Urothelium cell line (cell line): ENCODE measurements at regions not wholly inside any gene's neighbourhood (a gene's known extent, or its start where the extent isn't known, plus 50 kb on each side); places are given as distances from the start of the nearest gene placed in this dataset.
A peak's percentile ranks its signal among the peaks of the same experiment; 100 is the strongest.
"Not testable (repeated sequence)": the region's sequence is repeated elsewhere in the genome, so short reads cannot be mapped to it uniquely, and the experiment has no call there.

ENCODE experiments used
- DNase-seq: peaks from one replicate; pipeline ENCODE4 v3.0.0; 2011; ENCODE audit warnings: low spot score, mixed read lengths
- FAIRE-seq: peaks from 2 replicates; lab custom pipeline; 2011; peaks lifted over from hg19 to GRCh38; lab: Jason Lieb, UNC

DNA sequence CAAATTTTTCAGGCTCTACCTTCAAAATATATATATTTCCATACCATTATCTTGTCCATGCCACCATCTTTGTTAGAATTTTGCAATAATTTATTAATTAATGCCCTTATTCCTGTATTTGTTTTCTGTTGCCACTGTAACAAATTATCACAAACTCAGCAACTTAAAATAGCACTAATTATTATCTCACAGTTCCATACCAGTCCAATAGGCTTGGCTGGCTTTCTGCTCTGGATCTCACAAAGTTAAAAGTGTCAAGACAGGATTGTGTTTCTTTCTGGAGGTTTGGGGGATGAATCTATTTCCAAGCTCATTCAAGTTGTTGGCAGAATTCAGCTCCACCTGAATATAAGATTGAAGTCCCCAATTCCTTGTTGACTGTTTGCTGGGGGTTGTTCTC, 58.6 kb upstream of the SLC38A4 start:
- DNase-seq (no peak), FAIRE-seq (no peak)

DNA sequence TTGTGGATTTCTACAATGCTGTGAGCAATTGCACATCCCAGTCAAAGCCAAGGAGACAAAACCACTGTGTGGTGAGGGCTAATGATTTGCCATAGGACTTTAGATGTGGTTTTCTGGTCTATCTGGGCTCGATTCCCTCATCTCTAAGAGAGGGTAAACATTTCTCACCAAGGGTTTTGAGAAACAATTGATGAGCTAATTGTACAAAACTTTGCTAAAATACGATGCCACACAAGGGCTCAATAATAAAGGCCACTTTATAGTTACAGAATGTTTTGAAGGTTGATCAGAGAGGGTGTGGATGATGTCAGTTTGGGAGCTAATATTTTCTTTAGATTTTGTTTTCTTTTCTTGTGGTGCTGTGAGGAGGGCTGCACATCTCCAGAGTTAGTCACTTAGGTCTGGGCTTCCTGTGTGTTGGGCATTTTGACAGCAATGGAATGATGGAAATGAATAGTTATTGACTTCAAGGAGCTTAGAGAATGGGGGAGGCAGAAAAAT, 60.8 kb upstream of the SLC38A4 start:
- peak; percentile 61 for DNase-seq
- FAIRE-seq: no peak

DNA sequence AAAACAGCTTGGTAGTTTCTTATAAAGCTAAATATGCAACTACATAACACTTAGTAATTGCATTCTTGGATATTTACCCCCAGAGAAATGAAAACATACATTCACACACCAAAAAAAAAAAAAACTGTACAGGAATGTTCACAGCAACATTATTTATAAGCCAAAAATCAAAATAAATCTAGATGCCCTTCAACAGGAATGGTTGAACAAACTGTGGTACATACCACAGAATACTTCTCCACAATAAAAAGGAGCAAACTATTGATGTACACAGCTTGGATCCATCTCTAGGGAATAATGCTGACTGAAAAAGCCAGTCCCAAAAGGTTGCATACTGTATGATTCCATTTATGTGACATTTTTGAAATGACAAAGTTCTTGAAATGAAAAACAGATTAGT, 62.1 kb upstream of the SLC38A4 start:
- DNase-seq (no peak), FAIRE-seq (no peak)

DNA sequence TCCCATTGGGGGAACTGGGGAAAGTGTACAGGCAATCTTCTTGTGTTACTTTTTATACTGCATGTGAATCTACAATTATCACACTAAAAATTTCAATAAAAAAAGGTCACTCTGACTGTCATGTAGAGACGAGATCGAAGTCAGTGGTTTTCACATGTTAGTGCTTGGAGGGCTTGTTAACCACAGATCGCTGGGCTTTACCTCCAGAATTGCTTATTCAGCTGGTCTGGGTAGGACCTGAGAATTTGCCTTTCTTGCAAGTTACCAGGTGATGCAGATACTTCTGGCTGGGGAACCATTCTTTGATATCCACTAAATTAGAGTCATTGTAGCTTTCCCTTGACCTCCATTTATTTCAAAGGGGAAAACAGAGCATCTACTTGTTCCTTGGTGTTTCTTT, 62.8 kb upstream of the SLC38A4 start:
- no peak for DNase-seq
- no peak for FAIRE-seq

DNA sequence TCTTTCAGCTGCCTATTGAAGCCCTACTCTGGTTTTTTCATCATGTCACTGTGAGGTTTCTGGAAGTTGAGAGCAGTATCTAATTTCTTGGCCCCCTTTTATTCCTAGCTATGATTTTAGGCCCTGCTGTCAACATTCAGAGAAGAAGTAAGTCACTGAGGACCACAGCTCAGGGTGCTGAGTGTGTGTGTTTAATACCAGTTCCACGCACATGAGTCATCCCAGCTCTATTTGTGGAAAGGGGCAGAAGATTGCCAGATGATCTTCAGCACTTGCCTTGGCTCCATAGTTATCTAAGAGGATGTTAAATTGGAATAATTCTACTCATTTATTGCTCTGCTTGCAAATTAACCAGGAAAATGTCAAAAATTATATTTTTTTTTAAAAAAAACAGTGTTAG, 65.5 kb upstream of the SLC38A4 start:
- no peak for FAIRE-seq
- DNase-seq: no peak

DNA sequence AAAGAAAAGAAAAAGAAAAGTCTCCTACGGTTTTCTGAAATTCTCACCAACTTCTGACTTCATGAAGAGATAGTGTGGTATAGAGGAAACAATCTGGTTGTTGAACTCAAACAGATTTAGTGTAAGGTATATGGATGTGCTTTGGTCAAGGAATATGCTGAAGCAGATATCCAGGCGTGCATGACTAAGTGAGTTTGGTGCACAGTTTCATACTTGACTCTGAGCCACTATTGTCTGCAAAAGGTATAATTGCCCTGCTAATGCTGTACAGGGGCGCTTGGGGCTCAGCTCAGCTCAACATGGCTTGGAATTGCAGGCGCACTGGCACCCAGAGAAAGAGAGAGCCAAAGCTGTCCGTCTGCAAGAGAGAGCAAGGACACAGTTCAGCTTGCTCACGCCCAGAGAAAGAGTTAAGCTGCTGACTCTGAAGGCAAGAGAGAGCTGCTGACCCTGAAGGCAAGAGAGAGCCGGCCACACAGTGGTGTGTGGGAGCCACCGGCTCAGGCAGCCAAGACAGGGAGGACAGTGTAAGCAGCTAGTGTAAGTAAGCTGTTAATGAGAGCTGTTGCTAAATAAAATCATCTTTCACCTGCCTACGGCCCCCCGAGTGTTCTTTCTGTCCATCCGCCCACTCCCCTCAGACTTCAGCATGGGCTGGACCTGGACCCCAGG, 66.4 kb upstream of the SLC38A4 start:
- FAIRE-seq (no peak), DNase-seq (no peak)

DNA sequence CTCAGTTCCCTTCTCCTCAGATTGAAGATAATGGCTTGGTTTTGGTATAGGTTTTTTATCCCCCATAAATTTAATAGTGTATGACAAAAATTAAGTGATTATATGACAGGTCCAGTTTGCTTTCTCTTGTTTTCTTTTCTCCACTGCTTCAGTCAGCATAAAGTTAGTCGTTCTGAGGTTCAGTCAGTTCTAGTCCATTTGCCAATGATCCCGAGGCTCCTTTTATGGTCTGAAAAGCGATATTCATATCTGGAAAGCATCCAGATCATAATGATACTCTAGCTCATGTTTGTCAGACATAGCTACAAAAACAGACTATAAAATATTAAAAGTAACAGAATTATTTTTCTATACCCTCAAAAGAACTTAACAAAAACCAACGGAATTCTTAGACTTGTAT, 67.1 kb upstream of the SLC38A4 start:
- FAIRE-seq (no peak), DNase-seq (no peak)

DNA sequence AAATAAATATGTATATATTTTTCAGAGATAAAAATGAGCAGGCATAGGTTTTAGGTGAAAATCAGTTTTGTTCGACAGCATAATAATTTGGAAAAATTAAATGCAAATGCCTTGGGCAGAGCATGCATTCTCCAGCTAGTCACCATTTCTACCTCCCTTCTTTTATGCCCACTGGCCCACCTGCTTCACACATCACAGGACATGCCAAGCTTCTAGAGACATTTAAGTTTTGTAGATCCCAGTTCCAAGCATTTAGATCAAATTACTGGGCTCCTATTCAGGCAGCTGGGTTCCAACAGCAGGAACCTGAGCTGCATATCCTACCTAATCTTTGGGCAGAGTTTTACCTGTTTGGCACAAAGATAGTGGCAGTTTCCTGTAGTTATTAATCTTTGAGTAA, 67.6 kb upstream of the SLC38A4 start:
- FAIRE-seq (no peak), DNase-seq (no peak)

DNA sequence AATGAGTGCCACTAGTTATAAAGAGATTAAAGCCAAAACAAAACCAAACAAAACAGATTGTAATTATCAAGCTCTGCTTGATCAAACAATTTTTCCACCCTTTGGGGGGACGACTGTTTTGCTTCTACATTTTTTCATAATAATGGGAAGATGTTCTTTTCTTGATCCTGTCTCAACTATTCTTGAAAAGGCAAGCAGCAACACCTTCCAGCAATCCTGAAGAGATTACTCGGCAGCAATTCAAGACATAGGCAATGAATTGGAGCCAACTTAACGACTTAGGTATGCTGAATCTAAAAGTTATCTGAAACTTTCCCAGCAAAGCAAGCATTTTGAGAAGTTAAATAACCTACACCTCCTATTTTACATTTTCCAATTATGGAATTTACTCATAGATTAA, 69.9 kb upstream of the SLC38A4 start:
- FAIRE-seq: no peak

DNA sequence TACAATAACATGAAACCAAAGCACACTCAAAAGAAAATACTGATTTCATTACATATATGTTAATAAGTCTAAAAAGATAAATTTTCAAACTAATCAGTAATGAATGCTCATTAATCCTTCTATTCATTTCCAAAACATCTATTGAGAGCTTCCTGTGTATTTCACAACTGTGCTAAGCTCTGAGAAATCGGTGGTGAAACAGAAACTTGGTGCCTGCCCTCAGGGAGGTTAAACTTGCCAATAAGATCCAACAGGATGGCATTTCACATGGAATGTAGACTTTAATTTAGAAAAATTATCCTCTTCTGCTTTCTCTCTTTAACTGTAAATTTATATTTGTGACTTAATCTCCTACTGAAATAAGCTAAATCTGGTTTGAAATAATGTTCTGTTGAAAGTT, 70.9 kb upstream of the SLC38A4 start:
- no peak for FAIRE-seq
- no peak for DNase-seq

More for the DNA sequence above, 69.9 kb upstream of the SLC38A4 start:
- no peak for DNase-seq

DNA sequence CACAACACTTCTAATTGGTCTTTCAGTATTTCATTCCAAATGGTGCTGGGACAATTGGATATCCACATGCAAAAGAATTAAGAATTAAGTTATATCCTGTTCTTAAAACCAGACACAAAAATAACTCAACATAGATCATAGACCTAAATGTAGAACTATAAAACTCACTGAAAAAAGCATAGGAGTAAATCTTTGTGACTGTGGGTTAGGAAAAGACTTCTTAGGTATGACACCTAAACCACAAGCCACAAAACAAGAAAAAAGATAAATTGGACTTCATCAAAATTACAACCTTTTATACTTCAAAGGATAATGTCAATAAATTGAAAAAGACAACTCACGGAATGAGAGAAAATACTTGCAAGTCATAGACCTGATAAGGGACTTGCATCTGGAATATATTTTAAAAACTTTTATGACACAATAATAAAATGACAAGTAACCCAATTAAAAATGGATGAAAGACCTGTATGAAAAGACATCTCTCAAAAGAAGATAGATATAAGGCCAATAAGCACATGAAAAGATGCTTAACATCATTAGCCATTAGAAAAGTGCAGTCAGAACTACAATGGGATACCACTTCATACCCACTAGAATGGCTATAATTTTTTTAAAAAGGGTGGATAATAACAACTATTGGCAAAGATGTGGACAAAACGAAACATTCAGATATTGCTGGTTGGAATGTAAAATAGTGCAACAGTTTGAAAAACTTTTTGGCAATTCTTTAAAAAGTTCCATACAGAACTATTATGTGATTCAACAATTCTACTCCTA, 72.5 kb upstream of the SLC38A4 start:
- DNase-seq (no peak), FAIRE-seq (no peak)

DNA sequence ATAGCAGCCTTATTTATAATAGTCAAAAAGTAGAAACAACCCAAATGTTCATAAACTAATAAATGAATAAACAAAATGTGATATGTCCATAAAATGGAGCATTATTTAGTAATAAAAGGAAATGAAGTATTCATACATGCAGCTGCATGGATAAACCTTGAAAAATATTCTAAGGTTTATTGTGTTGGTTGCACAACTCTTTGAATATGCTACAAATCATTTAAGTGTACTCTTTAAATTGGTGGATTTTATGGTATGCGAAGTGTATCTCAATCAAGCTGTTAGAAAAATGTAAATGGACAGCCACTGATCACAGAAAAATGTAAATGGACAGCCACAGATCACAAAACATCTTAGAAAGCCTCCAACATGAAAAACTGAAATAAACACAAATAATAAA, 73.2 kb upstream of the SLC38A4 start:
- FAIRE-seq: no peak
- no peak for DNase-seq

DNA sequence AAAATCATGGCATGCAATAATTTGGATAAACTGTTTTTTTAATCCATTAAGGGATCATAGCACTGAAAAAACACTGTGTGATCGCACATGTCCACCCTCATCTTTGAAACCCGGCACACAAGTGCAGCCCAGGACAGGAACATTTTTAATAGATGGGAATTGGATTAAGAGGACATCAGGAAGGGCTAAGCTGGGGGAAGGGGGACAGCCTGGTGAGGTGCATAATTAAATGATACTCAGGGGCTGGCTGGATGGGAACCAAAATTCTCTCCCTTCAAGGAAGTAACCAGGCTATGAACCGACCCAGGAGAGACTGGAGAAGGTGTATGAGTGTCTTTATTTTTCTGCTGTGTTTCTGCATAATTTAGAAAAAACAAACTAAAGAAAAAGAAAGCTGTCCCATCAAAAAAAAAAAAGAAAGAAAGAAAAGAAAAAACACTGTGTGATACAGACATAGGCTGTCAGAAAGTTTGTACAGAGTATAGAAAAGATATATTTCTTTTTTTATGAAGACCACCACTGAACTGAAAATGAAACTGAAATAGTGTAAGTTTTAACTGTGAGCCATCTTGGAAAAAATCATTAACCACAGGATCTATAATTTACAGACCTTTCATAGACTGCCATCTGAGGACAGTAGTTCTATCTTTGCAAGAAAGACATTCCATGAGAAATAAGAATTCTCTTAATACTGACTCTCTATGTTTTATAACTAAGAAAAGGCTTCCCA, 75.1 kb upstream of the SLC38A4 start:
- no peak for FAIRE-seq
- no peak for DNase-seq

DNA sequence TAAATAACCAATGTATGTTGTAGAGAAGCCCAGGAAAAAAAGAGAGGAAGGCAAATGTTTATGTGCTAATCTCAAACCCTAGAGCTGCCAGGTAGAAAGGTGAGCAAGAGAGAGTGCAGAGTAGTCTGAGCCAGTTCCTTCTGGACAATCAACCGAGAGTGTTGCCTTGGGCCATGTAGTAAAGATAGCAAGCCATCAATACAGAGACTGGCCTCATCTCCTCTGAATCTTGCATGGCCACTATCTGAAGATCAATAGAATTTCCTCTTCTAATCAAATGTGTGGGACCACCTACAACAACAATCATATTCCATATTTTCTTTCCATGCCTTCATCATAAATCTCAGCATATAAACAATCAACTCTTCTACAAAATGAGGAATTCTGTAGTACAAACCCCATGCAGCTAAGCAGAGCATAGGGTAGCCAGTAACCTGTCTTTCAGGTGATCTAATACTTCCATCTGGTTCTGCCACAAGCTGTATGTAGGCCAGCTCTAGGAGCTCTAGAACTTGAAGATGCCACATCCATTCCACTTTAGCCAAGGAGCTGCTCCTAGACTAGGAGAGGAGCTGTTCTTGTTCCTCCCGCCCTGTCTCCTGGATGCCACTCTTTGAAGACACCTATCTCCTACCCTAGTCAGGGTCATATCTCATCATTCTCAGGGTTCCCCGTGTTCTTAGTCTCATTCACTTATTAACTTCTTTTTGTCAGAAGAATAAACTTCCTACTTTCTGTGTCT, 75.8 kb upstream of the SLC38A4 start:
- FAIRE-seq: no peak
- no peak for DNase-seq

DNA sequence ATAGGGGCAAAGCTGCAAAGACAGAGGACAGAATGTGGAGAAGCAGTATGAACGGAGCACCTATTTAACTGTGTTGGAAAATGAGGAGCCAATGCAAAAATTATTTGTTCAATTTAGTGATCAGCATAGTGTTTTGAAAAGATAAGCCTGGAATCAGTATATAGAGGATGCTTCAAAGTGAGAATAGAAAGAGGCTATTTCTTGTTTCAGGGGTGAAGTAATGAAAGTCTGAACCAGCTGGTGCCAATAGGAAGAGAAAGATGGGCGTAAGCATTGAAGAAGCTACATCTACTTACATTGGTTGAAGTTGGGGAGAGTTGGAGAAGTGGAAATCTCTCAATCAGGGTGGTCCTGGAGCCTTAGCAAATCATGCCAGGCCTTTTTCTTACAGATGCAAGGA, 77.3 kb upstream of the SLC38A4 start:
- DNase-seq (no peak), FAIRE-seq (no peak)

DNA sequence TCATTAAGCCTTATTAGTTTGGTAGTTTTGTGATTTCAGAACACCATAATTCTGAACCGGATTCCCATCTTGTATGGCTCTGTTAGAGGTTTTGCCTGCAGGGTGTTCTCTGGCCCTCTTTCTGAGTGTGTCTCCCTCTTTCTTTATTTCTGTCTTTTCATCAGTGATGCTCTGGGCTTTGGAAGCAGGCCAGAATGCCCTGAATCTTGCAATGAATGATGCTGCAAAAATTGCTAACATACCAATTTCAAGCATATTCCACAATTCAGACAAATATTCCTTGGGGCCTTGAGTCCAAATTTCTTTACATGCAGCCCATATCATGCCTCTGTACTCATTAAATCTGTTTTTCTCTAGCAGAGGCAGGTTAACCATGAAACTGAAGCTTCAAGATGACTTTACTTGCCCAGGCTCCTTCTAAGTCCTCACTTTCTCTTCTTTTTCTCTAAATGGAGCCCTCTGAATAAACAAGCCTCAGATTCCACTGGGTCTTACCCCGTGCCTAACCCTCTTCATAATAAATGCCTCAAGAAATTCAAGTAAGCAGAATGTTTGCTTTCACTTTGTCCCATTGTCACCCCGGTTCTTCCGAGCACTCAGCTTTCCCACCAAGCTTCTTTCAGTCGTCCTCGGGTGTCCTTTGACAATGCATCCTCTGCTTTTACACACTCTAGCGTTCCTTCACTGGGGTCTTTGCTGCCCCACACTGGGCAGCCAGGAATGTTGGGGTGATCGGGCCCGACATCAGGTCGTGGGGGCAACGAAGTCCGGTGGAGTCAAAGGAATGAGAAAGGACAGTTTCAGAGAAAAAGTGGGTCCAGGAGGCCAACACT, 78.8 kb upstream of the SLC38A4 start:
- FAIRE-seq (no peak), DNase-seq (no peak)

DNA sequence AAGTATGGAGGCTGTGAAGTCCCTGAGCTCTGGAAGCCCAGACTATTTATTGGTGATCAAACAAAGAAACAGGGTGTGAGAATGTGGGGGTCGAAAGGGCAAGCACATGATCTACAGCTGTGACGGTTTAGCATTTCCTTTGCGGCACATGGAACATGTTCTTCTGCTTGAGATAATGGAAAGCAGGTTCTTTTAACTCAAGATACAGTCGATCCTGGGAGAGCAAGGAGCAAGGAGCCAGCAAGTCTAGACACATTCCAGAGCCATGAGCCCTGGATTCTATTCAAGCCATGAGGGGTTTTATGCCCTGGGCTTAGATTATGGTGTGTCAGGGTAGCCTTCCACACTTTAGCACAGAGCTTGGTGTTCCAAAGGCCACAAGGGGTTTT, 79.4 kb upstream of the SLC38A4 start:
- not testable (repeated sequence) for FAIRE-seq, DNase-seq

DNA sequence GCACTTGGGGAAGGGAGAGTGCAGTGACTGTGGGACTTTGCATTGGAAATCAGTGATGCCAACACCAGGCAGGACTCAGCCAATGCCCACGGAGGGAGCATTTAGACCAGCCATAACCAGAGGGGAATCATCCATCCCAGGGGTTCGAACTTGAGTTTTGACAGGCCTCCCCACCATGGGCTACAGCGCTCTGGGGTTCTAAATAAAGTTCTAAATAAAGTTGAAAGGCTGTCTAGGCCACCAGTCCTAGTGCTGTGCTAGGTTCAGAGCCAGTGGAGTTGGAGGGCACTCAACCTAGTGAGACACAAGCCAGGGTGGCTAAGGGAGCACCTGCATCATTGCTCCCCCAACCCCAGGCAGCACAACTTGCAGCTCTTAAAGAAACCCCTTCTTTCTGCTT, 82.0 kb upstream of the SLC38A4 start:
- no peak for DNase-seq
- no peak for FAIRE-seq

DNA sequence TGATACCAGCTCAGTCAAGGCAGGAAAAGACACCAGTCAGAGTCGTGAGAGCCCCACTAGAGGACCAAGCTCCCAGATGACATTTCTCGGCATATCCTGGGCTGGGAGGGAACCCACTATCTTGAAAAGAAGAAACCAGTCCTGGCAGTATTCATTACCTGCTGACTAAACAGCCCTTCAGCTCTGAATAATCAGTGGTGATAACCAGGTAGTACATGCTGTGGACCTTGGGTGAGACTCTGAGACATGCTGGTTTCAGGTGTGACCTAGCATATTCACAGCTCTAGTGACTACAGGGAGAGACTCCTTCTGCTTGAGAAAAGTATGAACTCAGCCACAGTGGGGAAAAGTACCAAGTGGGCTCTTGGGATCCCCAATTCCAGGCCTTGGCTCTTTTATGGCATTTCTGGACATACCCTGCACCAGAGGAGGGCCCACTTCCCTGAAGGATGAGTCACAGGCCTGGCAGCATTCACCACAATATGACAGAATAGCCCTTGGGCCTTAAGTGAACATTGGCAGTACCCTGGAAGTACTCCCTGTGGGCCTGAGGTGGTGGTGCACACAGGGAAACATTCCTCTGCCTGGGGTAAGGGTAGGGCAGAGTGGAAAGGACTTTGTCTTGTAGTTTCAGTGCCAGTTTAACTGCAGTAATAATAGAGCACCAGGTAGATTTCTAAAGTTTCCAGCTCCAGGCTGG, 82.6 kb upstream of the SLC38A4 start:
- FAIRE-seq (no peak), DNase-seq (peak; percentile 22)
